Amniotic stem cell (primary cell): ENCODE measurements at regions not wholly inside any gene's neighbourhood (a gene's known extent, or its start where the extent isn't known, plus 50 kb on each side); places are given as distances from the start of the nearest gene placed in this dataset.
"Not testable (repeated sequence)": the region's sequence is repeated elsewhere in the genome, so short reads cannot be mapped to it uniquely, and the experiment has no call there.

Experiments
- DNase-seq: peaks from one replicate; lab custom pipeline; 2025; lab: John Stamatoyannopoulos, UW

DNA sequence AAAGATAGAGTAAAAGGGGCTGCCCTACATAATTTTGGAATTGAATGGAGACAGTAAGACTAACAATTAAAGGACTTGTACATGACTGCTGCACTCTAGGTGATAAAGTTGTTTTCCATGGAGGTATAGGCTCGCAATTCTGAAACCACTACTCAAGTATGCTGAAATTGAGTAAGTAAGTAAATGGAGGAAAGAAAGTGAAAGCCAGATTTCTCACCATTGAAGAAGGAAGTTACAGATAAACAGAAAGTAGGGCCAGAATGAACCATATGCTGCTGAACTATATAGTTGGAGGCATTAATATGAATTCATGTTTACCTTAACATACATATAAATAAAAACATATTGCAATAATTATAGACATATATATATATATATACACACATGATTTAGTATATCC is 225.7 kb upstream of the ST6GAL2 start:
- DNase-seq: no peak

DNA sequence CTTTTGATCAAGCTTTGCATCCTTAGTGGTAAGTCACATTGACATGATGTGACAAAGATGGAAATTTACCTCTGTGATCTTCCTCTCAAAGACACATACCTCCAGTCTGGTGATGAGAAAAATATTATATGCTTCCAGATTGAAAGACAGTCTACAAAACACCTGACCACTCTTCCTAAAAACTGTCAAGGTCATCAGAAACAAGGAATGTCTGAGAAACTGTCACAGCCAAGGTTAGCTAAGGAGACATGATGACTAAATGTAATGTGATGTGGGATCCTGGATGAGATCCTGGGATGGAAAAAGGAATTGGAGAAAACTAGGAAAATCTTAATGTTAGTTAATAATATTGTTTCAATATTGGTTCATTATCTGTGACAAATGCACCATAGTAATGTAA is 226.6 kb upstream of the ST6GAL2 start:
- DNase-seq: no peak

DNA sequence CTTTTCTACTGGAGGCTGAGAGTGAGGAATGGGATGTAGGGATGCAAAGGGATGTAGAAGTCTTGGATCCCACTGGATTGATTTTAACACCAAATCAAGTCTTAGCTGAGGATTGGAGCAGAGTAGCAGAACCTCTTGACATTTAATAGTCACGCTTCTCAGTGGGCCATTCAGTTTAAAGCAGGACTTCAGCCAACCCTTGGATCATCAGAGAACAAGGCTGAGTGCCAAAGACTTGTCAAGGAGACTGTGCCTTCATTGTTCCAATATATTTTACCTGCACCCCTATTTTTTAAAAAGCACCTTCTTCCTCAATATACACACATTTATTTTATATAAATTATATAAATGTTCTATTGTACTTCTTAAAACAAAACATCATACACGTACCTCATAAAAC is 242.4 kb upstream of the ST6GAL2 start:
- no peak for DNase-seq

DNA sequence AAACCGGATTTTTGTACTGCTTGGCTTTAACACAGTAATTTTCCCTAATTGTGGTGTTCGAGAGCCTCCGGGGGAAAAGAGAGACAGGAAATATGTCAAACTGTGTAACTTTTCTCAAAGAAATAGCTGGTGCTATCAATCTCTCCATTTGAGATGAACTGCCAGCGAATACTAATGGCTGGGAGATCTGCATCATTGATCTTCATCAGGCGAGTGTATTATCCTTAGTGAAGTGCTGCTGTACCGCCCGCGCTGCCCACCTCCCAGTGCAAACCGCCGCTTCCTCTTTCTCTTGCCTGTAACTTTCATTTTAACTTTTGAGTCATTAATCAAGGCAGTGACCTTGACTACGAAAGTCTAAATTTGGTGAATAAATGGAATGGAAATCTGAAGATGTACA is 246.1 kb upstream of the ST6GAL2 start:
- DNase-seq: no peak

DNA sequence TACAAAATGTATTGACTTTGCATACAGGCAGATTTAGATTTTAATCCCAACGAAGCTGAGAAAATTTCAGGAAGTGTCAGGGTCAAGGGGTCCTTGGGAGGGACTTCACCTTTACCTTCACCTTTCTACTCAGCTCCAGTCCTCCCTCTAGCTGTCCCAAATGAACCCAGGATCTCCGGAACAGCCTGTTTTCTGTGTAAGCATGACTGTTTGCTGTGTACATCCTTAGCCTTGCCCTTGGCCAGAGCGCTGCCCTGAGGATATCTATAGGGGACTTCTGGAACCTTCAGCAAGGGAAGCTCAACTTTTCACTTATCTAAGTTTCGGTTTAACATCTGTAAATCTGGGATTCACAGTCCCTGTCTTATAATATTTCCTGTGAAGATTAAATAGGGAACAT is 246.8 kb upstream of the ST6GAL2 start:
- no peak for DNase-seq

DNA sequence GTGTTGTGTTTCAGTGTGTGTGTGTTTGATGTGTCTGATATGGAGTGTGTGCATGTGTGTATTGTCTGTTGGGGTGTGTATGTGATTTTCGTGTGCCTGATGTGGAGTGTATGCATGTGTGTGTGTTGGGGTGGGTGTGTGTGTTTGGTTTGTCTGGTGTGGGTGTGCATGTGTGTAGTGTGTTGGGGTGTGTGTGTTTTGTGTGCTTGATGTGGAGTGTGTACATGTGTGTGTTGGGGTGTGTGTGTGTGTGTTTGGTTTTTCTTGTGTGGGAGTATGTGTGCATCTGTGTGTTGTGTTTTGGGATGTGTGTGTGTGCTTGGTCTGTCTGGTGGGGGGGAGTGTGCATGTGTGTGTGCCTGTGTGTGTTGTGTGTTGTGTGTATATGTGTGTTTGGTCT is 247.4 kb upstream of the ST6GAL2 start:
- DNase-seq: no peak

DNA sequence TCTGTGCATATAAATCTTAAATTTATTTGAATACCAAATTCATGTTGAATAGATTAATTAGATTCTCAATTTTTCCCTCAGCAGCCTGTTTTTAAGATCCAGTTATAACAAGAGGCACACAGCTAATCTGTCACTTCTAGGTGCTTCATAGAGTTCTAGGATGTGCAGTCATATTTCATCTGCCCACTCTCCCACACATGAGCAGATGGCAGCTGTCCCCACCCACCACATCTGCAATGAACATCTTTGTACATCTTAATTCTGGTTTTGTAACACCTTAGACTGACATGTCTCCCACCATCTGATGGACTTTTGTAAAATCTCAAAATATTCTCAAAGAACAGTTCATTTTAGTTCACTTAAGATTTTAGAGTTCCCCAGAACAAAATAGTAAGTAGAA is 250.8 kb upstream of the ST6GAL2 start:
- DNase-seq: no peak

DNA sequence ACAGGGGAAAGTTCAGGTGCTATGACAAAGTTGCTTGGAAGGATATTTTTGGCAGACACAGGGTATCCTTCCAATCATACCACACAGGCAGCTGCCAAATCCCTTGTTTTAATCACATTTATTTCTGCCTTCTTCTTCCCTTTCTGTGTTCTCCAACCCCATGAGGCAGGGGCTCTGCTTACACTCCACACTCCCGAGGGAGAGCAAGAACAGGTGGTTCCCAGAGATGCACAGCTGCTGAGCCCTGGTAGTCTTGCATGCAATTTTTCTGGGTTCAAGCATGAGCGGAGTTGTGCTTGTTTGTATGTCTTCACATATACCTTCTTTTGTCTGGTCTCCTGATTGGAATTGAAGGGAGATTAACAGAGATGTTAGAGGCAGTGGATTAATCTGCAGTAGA is 251.7 kb upstream of the ST6GAL2 start:
- DNase-seq: no peak

DNA sequence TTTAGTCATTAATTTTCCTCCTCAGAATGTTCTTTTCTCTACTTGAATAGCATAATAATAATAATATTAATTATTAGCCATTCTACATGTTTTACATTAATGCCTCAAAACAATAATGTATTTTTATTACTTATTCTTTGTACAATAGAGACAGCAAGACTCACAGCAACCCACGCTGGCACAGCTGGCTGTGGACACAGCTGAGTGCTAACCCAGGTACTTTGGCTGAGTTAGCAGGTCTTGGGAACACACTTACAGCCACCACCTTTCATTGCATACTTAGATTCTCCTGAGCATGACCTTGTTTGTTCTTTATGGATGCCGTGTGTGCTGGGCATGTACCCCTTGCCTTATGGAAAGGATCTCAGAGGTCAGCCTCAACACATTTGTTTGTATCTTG is 260.2 kb upstream of the ST6GAL2 start:
- DNase-seq: no peak

DNA sequence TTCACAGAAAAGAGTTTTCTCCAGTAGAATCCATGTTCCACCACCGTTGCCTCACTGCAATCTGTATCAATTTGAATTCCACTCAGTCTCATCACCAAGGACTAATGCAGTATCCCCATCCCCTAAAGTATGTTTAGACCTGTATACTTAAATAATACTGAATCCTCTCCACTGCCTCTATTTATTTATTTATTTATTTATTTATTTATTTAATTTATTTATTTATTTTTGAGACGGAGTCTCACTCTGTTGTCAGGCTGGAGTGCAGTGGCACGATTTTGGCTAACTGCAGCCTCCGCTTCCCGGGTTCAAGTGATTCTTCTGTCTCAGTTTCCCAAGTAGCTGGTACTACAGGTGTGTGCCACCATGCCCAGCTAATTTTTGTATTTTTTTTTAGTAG is 260.7 kb upstream of the ST6GAL2 start:
- not testable (repeated sequence) for DNase-seq

DNA sequence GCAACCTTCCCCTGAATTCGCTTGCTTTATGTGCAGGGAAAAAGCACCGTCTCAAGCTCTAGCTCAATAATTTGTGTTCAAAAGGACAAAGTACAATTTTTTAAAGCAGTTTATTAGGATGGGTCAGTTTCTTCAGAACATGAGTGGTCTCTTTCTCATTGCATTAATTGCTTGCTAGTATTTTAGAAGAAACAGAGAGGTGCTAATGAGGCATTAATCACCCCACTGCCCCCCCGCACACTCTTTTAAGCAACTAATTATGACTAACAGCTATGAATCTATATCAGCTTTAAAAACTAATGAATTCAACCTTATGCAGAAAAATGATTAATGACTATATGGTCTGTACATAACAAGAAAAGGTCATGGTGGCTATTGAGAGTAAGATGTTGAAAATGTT is 262.1 kb upstream of the ST6GAL2 start:
- no peak for DNase-seq

DNA sequence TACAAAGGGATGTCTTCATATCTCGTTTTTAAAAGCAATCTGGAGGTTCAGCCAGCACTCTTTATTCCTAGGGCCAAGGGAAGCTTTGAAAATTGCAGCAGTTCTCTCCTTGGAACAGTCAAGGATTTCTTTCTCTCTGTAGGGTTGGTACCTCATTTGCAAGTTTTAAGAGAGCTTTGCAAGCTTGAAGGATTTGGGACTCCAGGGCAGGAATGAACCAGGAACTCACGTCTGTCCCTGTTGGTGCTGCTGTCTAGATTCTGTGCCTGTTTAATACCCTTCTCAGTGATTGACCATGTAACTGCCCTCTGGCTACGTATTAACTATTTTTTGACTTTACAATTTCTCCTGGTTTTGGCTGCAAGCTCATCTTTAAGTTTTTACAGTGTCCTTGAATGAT is 262.5 kb upstream of the ST6GAL2 start:
- DNase-seq: no peak

DNA sequence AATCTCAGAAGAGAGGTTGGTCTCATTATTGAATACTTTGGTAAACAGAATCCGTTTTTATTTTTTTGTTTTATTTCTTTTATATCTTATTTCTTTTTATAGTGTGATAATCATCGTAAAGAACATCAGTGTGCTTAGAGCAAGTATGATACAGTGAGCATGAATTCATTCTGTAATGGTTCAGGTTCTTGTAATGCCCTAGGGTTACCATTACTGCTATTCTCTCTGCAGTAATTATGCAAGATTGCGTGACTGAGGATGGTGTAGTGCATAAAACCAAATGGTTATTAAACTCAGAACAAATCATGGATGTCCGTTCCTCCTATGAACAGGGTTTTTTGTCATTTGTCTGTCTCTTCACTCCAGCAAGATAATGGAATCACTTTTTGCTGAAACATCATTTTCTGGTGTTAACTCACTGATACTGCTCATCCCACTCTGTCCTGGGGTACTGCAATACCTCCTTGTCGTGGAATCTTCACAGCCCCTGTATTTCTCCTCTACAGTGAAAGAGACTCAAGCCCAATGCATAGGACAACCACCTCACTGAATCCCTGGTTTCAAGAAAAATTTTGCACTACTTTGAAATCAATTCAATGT is 274.8 kb upstream of the ST6GAL2 start:
- DNase-seq: no peak

DNA sequence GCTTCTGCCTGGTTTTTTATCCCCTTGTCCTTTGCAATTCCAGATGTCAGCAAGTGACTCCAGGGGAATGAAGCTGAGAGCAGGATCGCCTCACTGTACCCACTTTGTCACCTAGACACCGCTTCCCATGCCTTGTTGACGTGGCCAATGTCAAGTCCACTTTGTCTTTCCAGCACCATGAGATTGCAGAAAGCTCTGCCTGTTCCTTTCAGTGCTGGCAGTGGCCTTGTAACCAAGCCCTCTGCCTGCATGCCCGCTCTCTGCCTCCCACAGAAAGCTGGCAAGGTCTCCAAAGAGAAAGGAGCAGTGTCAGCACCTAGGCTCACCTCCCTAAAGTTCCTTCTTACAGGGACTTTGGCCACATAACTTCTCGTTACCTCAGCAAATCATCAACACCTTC is 282.2 kb upstream of the ST6GAL2 start:
- no peak for DNase-seq

DNA sequence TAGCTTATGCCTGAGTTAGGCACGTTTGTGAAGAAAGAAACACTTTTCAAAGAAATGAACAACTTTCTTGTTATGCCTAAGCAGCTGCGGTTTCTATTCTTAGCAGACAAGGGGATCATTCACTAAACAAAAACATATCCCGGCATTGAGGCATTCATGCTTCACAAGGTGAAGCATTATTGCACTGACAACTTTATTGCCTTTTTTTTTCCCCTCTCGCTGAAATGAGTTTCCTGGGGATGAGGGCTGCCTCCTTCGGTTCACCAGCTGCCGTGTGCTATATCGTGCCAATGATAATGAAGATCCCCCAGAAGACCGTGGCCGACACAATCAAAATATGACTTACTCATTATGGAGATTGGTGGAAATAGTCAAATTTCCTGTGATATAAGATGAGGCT is 288.2 kb upstream of the ST6GAL2 start:
- DNase-seq: no peak

DNA sequence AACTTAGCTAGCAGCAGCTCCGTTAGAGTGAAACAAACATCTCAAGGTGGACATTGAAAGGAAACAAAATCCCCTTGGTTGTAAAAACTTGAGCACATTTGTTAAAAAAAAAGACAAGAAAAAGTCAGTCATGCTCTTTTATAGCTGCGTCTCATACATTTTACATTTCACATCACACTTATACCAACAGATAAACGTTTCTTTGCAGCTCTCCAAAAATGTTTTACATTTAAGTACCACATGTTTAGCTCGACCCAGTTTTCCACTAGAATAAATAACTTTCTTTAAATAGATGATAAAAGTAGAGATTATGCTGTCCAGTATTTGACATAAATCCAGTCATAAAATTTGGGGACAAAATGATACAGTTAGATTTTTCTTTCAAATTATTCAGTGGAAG is 297.0 kb upstream of the ST6GAL2 start:
- DNase-seq: no peak

DNA sequence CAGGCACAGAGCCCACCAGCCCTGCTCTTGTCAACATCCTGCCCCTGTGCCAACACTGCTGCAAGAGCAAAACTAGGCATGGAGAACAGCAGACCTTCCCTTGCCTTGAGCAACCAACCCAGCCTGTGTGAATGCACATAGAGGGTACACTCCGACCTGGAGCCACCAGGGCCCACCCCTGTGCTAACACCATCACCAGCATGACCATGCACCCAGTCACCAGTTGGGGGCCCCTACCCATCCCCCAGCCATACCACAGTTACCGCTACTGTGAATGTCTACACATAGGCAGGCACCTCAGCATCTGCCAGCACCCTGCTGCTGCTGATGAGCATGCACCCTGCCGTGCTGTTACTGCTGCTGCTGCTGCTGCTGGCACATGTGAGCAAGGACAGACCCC is 301.9 kb upstream of the ST6GAL2 start:
- DNase-seq: no peak

DNA sequence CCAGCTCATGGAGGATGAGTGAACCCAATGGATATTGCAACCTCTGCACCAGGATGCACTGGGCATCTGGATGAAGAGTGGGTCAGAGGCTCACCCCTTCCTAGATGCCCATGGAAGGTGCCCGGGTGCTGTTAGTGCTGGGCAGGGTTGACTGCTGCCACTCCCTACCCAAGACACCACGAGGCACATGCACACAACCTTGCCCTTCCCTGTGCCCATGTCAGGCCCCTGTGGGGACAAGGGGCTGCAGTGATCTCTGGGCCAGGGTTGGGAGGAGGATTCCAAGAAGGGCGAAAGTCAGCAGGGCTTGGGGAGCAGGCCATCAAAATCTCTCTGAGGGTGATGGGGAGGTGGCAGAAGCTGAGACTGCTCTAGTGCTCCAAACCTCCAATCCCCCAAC is 309.7 kb upstream of the ST6GAL2 start:
- no peak for DNase-seq

DNA sequence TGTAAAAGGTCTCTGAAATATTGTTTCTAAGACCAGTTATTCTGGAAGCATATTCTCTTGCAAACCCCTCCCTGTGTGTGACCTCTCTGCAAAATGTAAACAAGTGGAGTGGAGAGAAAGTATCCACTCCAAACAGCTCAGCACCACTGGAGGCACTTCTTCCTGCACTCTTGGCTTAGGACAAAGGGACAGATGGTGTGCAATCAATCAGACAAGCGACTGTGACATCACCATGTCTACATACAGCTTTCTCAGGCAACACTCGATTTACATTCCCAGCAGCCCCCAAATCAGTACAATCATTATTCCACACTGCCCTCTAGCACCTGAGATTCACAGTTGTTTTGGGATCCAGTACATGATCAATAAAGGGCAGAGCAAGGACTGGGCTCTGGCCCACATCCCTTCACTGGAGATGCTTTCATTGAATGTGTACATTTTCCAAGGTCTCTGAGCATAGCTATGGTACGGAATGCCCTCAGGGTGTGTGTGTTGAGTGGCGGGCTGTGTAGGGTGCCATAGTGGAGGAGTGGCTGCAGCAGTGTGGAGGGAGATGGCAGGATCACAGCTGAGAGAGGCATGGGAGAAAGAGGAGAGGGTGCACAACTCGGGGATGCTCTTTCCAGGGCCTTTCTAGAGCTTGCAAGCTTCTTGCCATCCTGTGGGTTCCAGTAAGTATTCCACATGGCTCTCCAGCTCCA is 311.8 kb upstream of the ST6GAL2 start:
- no peak for DNase-seq

DNA sequence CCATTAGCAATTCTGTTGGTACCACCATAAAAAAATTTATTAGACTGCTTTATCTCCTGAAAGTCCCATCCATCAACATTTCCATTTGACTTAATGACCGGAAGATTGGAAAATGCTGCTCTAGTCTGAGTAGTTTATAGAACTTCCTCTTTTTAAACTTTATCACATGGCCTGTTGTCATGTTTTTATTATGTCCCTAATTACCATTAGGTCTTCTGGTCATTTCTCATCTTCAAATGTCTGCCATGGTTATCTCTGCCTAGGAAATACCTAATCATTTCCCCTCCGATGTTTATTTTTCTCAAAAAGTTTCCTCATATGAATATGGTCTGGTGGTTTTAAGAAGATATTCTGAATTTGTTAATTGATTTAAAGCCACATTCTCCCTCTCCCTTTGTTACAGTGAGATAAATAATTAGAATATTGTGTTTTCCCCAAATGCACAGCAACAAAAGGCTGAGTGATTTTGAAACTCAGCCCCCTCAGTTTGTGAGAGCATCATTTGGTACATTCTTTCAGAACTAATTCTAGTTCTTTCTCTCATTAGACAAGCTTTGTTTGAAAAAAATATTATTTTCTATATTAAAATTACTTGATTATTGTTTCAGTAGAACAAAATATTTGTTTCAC is 317.1 kb upstream of the ST6GAL2 start:
- DNase-seq: no peak

DNA sequence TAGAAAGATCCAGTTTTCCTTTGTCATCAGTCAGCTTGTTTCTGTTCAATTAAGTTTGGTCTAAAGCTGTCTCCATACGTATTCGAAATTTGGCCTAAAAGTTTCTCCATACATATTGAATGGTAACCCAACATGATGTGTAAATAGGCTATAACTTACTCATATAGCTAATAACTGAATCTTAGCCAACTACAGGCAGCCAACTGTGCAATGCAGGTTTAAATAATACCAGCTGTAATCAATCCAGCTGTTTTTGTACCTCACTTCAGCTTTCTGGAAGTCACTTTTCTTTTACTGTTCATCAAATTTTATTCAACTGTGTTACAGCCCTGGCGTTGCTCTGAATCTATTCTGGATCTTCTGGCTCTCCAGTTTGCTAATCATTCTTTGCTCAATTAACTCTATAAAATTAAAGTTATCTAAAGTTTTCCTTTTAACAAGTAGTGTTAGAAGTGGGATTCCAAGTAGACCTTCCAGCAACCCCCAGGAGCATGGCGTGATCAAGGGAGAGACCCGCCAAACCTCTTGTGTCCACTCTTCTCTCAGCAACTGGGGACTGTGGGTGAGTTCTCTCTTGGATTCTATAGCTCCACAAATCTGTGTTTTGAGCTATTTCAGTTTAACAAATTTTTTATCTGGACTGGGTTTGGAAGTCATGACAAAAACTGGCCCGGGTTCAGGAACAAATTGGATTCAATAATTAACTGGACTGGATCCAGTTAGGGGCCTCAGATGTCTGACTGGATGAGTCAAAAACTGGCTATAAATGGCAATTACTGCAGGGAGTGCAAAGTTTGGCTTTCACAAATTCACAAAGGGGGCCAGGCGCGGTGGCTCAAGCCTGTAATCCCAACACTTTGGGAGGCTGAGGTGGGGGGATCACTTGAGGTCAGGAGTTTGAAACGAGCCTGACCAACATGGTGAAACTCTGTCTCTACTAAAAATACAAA is 329.7 kb upstream of the ST6GAL2 start:
- no peak for DNase-seq

DNA sequence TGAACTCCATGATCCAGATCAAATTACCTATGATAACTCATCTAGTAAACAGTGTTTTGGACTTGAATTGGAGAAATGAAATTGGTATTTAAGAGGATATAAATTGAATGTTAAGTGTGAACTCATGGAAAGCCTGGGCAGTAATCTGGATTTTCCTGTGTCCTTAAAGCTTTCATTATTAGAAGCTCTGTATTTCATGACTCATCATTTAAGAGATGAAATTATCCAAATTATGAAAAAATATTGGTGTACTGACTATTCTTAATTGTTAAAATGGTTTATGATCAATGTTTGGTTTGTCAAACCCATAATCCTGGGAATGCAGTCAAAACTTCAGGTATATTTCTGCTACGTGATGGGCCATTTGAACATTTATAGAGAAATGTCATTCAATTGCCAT is 332.2 kb upstream of the ST6GAL2 start:
- DNase-seq: no peak

DNA sequence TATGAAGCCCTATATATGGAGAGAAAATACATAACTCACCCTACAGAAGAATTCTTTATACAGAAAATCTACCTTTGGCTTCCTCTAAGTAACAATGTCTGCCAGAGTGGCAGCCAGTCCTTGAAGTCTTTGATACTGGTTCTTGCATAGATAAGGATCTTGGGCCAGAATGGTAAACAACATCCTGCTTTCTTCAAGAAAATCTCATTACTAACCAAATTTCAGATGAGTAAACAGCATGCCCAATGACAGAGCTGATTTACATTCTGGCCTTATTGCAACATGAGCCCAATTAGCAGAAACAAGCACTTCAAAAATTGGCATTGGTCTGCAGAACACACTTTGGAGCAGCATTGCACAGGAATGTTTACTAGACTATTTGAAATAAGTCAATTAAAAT is 336.5 kb upstream of the ST6GAL2 start:
- DNase-seq: no peak
